Aorta (tissue), 5 donors: ENCODE measurements at regions not wholly inside any gene's neighbourhood (a gene's known extent, or its start where the extent isn't known, plus 50 kb on each side); places are given as distances from the start of the nearest gene placed in this dataset.

Source experiments
- ATAC-seq: fragments of 200-7000 bp; cut with Tn5 transposase; one replicate; pipeline ENCODE4 v1.9.1; 2022; ENCODE audit warnings: moderate library complexity; ENCODE audit not compliant: low FRiP score
- DNase-seq, 2 donors: peaks; one replicate each; pipeline ENCODE4 v3.0.0-alpha.2; 2020
- H3K27ac ChIP-seq, 2 donors: one replicate each; pipeline ENCODE4 v1.5.1; 2013; ENCODE audit warnings: low read length in 2 of 2, mild to moderate bottlenecking in 2 of 2, moderate library complexity in 2 of 2, control low read depth in 1 of 2, inconsistent platforms in 1 of 2, low read depth in 1 of 2
- H3K27me3 ChIP-seq, 2 donors: one replicate each; pipeline ENCODE4 v1.6.1; 2013; ENCODE audit warnings: control low read depth in 1 of 2, low read length in 1 of 2, mild to moderate bottlenecking in 1 of 2, moderate library complexity in 1 of 2; ENCODE audit not compliant: insufficient read depth in 2 of 2, control insufficient read depth in 1 of 2
- H3K36me3 ChIP-seq, 2 donors: one replicate each; pipeline ENCODE4 v1.6.1; 2013; ENCODE audit warnings: control low read depth in 1 of 2, low read length in 1 of 2, mild to moderate bottlenecking in 1 of 2; ENCODE audit not compliant: insufficient read depth in 2 of 2, control insufficient read depth in 1 of 2
- H3K4me1 ChIP-seq, 2 donors: one replicate each; pipeline ENCODE4 v1.6.1; 2013; ENCODE audit warnings: low read length in 2 of 2, control low read depth in 1 of 2, mild to moderate bottlenecking in 1 of 2, moderate library complexity in 1 of 2; ENCODE audit not compliant: insufficient read depth in 2 of 2, control insufficient read depth in 1 of 2
- H3K4me3 ChIP-seq, 2 donors: one replicate each; pipeline ENCODE4 v1.5.1; 2013; ENCODE audit warnings: low read length in 2 of 2, control low read depth in 1 of 2, mild to moderate bottlenecking in 1 of 2
- H3K9me3 ChIP-seq: one replicate; pipeline ENCODE4 v1.6.1; 2013; ENCODE audit warnings: mild to moderate bottlenecking, low read length; ENCODE audit not compliant: control insufficient read depth
- WGBS, 2 donors: extraction: QIAGEN DNeasy Blood & Tissue Kit; methylation state at CpG; one replicate each; pipeline ENCODE4 v1.1.7; 2013; 5-methylcytosine and 5-hydroxymethylcytosine counted together
- intact Hi-C, 2 donors: fragments of 100-400 bp; cut with DNase I; formaldehyde crosslinking; loops; one replicate each; pipeline versions ENCODE4 v1.14.2 to v1.15.0; 2022
- donor health status: healthy with polysubstance abuse.
- donor health status: Bipolar disorder and iron deficiency.
- donor health status: DM: no; HTN: no; CAD: no.
- donor health status: DM: no; HTN: no; CAD: no.
- donor health status: DM: yes; HTN: yes; CAD: no.

GRCh38 chr2:160882906-160883305 is 277.3 kb upstream of the TANK start:
- H3K9me3 ChIP-seq, result no peaks in the 10 kb centered on the region
- no peaks in the 10 kb centered on the region for H3K27me3 ChIP-seq
- H3K4me1 ChIP-seq, result peaks cover 0 to 2% of the 10 kb centered on the region in 2 donors
- DNase-seq (no peak), ATAC-seq (no peak)
- WGBS, 2 donors, result 93 to 97% methylated on average over 3 of the region's 3 CpGs
- no peak overlapping the region for H3K4me3 ChIP-seq
- intact Hi-C loops, result no loop called here
- no peaks in the 10 kb centered on the region for H3K36me3 ChIP-seq
- H3K27ac ChIP-seq, result no peak overlapping the region

- ATAC-seq, result no peak
- no peak for DNase-seq
- Histone ChIP-seq H3K4me3 (no peak overlapping the region), H3K27me3 (no peaks in the 10 kb centered on the region), H3K36me3 (no peaks in the 10 kb centered on the region), H3K9me3 (no peaks in the 10 kb centered on the region), H3K4me1 (peaks cover 0 to 2% of the 10 kb centered on the region in 2 donors), H3K27ac (no peak overlapping the region)
- WGBS, 2 donors, result 61 to 77% methylated on average over 6 of the region's 6 CpGs
- intact Hi-C loops, result no loop called here
Observed at GRCh38 chr2:160884056-160884455, 276.2 kb upstream of the TANK start.

- WGBS, 2 donors, result 95 to 96% methylated on average over 4 of the region's 4 CpGs
Observed at GRCh38 chr2:160889439-160890170, 270.6 kb upstream of the TANK start.

GRCh38 chr2:160890667-160891352 is 269.4 kb upstream of the TANK start:
- WGBS, 2 donors, result 89 to 91% methylated on average over 3 of the region's 3 CpGs
- no peaks in the 10 kb centered on the region for H3K36me3 ChIP-seq
- no peaks in the 10 kb centered on the region for H3K9me3 ChIP-seq
- no peaks in the 10 kb centered on the region for H3K4me1 ChIP-seq
- intact Hi-C loops, result no loop called here
- no peaks in the 10 kb centered on the region for H3K27me3 ChIP-seq
- no peak overlapping the region for H3K27ac ChIP-seq
- DNase-seq (no peak), ATAC-seq (no peak)
- no peak overlapping the region for H3K4me3 ChIP-seq

More at GRCh38 chr2:160889439-160890170, 270.6 kb upstream of the TANK start:
- DNase-seq, result no peak
- Histone ChIP-seq H3K9me3 (no peaks in the 10 kb centered on the region), H3K4me1 (peaks cover 0 to 2% of the 10 kb centered on the region in 2 donors), H3K27me3 (no peaks in the 10 kb centered on the region), H3K4me3 (no peak overlapping the region), H3K27ac (no peak overlapping the region), H3K36me3 (no peaks in the 10 kb centered on the region)
- ATAC-seq, result no peak
- intact Hi-C loops, result no loop called here

- Histone ChIP-seq H3K4me1 (no peaks in the 10 kb centered on the region), H3K36me3 (no peaks in the 10 kb centered on the region), H3K27ac (no peak overlapping the region), H3K4me3 (no peak overlapping the region), H3K27me3 (no peaks in the 10 kb centered on the region), H3K9me3 (no peaks in the 10 kb centered on the region)
- WGBS, 2 donors, result 95 to 97% methylated on average over 6 of the region's 6 CpGs
- DNase-seq (no peak), ATAC-seq (no peak)
- intact Hi-C loops, result no loop called here
Observed at GRCh38 chr2:160891353-160891740, 268.9 kb upstream of the TANK start.

- H3K27ac ChIP-seq, result no peak overlapping the region
Observed at GRCh38 chr2:160892204-160892603, 268.0 kb upstream of the TANK start.

GRCh38 chr2:160893581-160893980 is 266.6 kb upstream of the TANK start:
- WGBS, 2 donors, result 84 to 96% methylated on average over 8 of the region's 8 CpGs
- no peak for DNase-seq
- Histone ChIP-seq H3K27ac (no peak overlapping the region), H3K4me3 (no peak overlapping the region), H3K27me3 (no peaks in the 10 kb centered on the region), H3K36me3 (no peaks in the 10 kb centered on the region), H3K4me1 (no peaks in the 10 kb centered on the region), H3K9me3 (no peaks in the 10 kb centered on the region)
- ATAC-seq, result peak; percentile 66
- intact Hi-C loops, result no loop called here

More at GRCh38 chr2:160892204-160892603, 268.0 kb upstream of the TANK start:
- 92% methylated on average over 7 of the region's 7 CpGs for WGBS, 2 donors
- ATAC-seq, result no peak
- Histone ChIP-seq H3K9me3 (no peaks in the 10 kb centered on the region), H3K27me3 (no peaks in the 10 kb centered on the region), H3K36me3 (no peaks in the 10 kb centered on the region), H3K4me3 (no peak overlapping the region), H3K4me1 (no peaks in the 10 kb centered on the region)
- intact Hi-C loops, result no loop called here
- no peak for DNase-seq

GRCh38 chr2:160898581-160899307 is 261.5 kb upstream of the TANK start:
- Histone ChIP-seq H3K4me1 (no peaks in the 10 kb centered on the region), H3K27ac (no peak overlapping the region), H3K27me3 (no peaks in the 10 kb centered on the region), H3K4me3 (no peak overlapping the region), H3K9me3 (no peaks in the 10 kb centered on the region), H3K36me3 (no peaks in the 10 kb centered on the region)
- 49% methylated on average over 6 of the region's 6 CpGs for WGBS, 2 donors
- ATAC-seq (no peak), DNase-seq (no peak)
- intact Hi-C loops, result no loop called here
